ENCODE measurements at regions not wholly inside any gene's neighbourhood (a gene's known extent, or its start where the extent isn't known, plus 50 kb on each side); places are given as distances from the start of the nearest gene placed in this dataset.

- TF ChIP-seq, protein P1, sequence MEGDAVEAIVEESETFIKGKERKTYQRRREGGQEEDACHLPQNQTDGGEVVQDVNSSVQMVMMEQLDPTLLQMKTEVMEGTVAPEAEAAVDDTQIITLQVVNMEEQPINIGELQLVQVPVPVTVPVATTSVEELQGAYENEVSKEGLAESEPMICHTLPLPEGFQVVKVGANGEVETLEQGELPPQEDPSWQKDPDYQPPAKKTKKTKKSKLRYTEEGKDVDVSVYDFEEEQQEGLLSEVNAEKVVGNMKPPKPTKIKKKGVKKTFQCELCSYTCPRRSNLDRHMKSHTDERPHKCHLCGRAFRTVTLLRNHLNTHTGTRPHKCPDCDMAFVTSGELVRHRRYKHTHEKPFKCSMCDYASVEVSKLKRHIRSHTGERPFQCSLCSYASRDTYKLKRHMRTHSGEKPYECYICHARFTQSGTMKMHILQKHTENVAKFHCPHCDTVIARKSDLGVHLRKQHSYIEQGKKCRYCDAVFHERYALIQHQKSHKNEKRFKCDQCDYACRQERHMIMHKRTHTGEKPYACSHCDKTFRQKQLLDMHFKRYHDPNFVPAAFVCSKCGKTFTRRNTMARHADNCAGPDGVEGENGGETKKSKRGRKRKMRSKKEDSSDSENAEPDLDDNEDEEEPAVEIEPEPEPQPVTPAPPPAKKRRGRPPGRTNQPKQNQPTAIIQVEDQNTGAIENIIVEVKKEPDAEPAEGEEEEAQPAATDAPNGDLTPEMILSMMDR (conservative IDR thresholded peaks at IDR 0.05), result no peak
- no peak overlapping the region for H3K27ac ChIP-seq
These were observed 65.8 kb upstream of the PDE4D start for GRCh38 chr5:59959330-59959729.

GRCh38 chr5:59956130-59956783 is 62.7 kb upstream of the PDE4D start:
- TF ChIP-seq, protein P1 (conservative IDR thresholded peaks at IDR 0.05), result no peak
- H3K27ac ChIP-seq, result no peak overlapping the region

DNA sequence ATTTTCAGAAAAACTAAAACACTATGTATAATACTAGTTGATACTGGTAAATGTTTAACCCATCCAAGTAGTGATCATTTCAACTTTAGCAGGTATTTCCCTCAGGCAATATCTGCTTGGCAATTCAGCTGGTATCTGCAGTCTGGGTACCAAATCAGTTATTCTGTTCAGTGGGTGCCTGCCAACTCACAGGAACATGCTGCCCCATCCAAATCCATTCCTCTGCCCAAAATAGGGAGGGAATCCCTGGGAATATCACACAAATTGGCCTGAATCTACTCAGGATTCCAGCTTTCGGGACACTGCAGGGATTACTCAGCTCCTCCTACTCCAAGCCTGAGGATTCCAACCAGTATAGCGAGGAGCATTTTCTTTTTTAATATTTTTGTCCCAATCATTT is 61.7 kb upstream of the PDE4D start:
- TF ChIP-seq, protein P1 (conservative IDR thresholded peaks at IDR 0.05), result no peak

DNA sequence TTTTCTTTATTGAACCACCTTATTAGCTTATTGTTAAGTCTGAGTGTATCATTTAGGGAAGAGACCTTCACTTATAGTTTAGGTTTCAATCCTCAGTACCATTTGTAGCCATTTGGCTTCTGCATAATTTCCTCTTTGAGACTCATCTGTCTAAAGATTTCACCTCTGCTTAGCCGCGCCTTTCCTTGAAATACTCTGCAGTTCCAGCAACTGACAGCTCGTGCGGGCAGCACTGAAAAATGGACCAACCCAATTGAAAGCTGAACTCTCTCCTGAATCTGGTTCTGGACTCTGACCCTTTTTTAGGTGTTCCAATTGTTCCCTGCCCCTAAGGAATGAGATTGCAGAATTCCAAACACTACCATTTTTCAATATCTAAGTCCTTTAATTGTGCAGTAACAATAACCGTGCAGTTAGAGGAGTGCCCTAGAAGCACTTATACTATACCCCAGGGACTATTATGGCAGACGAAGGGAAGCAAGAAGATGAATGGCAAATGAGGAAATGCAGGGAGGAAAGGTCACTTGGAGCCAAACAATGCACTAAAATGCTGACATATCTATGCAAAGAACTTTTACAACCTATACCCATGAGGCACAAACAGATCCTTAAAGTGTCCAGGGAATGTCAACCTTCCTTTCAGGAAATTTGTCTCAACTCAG is 50.1 kb upstream of the PDE4D start:
- TF ChIP-seq, protein P1 (conservative IDR thresholded peaks at IDR 0.05), result no peak
- no peak overlapping the region for H3K27ac ChIP-seq

More for the DNA sequence above, 61.7 kb upstream of the PDE4D start:
- no peak overlapping the region for H3K27ac ChIP-seq

Measured in VCaP (cell line).